ENCODE measurements at regions not wholly inside any gene's neighbourhood (a gene's known extent, or its start where the extent isn't known, plus 50 kb on each side); places are given as distances from the start of the nearest gene placed in this dataset.
"Not testable (repeated sequence)": the region's sequence is repeated elsewhere in the genome, so short reads cannot be mapped to it uniquely, and the experiment has no call there.

DNA sequence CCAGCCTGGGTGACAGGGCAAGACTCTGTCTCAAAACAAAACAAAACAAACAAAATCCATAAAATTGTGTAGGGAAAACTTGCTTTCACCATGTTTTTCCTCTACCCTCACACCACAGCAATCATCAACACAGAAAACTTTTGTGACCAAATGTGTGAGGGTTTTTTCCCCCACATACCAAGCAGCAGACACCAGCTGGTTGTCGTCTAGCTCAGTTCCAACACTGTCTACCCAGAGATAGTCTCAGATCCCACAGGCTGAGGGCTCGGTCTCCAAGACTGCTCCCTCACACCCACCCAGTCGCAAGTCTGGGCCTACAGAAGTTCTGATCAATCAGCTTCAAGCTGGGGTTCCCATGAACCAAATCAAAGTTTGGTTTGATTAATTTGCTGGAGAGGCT is 322.4 kb upstream of the MAGI2 start:
- no peak for DNase-seq

DNA sequence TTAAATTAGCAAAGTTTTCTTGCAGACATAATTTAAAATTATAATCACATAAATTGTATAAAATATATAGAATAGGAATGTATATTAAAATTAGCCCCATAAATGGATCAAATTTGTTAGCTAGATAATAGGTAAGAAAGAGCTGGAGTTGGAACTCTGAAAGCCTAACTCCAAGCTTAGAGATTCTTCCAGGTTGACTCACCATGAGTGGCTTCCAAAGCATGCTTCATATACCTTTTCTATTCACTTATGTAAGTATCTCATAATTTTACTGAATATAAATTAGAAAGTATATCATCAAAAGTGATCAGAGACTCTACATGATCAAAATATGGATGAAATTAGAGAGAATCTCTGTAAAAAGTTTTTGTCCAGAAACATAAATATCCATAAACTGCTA is 320.7 kb upstream of the MAGI2 start:
- no peak for DNase-seq

DNA sequence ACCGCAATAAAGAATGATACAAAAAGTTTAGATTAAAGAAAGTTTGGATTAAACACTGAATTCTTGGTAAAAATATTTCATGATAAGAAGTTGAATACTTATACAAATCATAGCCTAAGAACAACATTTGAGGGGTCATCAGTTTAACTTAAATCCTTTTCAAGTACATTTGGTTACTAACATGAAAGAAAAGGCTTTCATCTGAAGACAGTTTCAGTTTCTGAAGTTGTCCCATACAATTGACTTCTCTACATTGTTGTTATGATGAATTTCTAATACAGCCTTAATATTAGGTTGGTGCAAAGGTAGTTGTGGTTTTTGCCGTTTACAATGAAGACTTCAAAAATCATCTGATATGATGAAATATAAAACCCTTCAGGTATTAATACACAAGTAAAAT is 317.5 kb upstream of the MAGI2 start:
- DNase-seq, result no peak

DNA sequence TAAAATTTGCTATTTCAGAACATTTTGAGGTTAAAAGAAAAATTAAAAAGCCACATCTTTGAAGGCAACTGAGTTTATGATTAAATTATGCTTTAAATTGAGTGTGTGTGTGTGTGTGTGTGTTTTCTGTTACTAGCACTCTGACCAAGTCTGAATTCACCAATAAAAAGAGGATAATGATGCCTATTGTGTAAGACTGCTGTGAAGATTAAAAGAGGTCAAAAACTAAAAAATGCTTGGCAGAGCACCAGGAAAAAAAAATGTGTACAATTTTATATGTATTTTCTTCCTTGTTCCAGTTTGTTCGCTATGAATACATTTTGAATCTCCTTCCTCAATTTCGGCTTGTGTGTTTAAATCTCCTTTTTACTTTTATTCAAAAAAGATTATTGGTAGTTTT is 316.6 kb upstream of the MAGI2 start:
- DNase-seq, result no peak

DNA sequence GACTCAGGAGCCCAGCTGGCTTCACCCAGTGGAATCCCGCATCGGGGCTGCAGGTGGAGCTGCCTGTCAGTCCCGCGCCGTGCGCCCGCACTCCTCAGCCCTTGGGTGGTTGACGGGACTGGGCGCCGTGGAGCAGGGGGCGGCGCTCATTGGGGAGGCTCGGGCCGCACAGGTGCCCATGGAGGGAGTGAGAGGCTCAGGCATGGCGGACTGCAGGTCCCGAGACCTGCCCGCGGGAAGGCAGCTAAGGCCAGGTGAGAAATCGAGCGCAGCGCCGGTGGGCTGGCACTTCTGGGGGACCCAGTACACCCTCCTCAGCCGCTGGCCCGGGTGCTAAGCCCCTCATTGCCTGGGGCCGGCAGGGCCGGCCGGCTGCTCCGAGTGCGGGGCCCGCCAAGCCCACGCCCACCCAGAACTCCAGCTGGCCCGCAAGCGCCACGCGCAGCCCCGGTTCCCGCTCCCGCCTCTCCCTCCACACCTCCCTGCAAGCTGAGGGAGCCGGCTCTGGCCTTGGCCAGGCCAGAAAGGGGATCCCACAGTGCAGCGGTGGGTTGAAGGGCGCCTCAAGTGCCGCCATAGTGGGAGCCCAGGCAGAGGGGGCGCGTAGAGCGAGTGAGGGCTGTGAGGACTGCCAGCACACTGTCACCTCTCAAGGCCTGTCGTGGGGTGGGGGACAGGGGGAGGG is 314.6 kb upstream of the MAGI2 start:
- not testable (repeated sequence) for DNase-seq

DNA sequence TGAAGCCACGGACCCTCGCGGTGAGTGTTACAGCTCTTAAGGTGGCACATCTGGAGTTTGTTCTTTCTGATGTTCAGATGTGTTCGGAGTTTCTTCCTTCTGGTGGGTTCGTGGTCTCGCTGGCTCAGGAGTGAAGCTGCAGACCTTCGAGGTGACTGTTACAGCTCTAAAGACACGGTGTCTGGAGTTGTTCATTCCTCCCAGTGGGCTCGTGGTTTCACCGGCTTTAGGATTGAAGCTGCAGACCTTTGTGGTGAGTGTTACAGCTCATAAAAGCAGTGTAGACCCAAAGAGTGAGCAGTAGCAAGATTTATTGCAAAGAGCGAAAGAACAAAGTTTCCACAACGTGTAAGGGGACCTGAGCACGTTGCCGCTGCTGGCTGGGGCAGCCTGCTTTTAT is 313.7 kb upstream of the MAGI2 start:
- DNase-seq, result not testable (repeated sequence)

DNA sequence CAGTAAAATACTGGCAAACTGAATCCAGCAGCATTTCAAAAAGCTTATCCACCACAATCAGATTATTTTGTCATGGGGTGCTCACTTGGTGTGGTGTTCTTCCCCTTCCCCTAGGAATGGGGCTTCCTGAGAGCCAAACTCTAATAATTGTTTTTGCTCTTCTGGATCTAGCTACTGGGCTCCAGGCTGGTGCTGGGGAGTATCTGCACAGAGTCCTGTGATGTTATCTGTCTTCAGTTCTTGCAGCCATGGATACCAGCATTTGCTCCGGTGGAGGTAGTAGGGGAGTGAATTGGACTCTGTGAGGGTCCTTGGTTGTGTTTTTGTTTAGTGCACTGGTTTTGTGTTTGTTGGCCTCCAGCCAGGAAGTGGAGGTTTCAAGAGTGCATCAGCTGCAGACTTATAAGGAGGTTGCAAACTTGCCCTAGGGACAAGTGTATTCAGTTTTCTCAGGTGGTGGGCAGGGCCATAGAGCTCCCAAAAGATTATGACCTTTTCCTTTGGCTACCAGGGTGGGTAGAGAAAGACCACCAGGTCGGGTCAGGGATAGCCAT is 308.5 kb upstream of the MAGI2 start:
- no peak for DNase-seq

DNA sequence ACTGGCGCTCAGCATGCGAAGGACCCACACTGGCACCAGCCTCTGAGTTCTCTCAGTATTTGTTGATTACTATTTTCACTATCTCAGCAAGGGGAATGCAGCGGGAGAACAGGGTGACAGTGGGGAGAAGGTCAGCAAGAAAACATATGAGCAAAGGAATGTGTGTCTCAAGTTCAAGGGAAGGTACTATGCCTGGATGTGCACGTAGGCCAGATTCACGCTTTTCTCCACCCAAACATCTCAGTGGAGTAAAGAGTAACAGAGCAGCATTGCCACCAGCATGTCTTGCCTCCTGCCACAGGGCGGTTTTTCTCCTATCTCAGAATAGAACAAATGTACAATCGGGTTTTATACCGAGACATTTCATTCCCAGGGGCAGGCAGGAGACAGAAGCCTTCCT is 297.5 kb upstream of the MAGI2 start:
- not testable (repeated sequence) for DNase-seq

DNA sequence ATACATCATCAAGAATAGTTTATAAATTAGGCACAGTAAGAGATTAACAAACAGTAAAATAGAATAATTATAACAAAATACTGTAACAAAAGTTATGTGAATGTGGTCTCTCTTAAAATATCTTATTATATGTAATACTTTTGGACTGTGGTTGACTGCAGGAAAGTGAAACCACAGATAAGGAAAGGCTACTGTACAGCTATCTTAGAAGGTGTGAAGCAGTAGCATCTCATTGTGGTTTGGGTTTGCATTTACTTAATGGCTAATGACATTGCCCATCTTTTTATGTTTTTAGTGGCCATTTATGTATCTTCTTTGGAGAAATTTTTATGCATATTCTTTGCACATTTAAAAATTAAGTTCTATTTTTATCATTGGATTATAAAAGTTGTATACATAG is 296.4 kb upstream of the MAGI2 start:
- DNase-seq, result no peak

DNA sequence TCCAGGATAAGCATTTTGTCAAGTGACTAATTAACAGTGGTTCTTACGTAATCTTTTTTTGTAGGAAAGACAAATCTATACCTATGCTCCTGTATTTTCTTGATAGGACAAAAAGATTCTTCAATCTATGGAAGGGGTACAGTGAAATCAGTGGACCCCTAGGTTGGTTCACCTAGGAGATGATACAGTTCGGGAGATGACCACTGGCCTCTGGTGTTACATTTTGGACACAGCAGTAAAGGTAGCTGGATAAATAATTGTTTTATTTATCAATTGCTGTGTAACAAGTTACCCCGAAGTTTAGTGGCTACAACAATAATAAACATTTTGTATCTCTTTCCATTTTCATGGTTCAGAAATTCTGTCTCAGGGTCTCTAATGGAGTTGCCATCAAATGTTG is 288.2 kb upstream of the MAGI2 start:
- no peak for DNase-seq

DNA sequence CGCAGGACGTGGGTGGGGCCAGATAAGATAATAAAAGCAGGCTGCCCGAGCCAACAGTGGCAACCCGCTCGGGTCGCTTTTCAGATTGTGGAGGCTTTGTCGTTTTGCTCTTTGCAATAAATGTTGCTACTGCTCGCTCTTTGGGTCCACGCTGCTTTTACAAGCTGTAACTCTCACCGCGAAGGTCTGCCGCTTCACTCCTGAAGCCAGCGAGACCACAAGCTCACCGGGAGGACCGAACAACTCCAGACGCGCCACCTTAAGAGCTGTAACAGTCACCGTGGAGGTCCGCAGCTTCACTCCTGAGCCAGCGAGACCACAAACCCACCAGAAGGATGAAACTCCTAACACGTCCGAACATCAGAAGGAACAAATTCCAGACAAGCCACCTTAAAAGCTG is 286.6 kb upstream of the MAGI2 start:
- no peak for DNase-seq

DNA sequence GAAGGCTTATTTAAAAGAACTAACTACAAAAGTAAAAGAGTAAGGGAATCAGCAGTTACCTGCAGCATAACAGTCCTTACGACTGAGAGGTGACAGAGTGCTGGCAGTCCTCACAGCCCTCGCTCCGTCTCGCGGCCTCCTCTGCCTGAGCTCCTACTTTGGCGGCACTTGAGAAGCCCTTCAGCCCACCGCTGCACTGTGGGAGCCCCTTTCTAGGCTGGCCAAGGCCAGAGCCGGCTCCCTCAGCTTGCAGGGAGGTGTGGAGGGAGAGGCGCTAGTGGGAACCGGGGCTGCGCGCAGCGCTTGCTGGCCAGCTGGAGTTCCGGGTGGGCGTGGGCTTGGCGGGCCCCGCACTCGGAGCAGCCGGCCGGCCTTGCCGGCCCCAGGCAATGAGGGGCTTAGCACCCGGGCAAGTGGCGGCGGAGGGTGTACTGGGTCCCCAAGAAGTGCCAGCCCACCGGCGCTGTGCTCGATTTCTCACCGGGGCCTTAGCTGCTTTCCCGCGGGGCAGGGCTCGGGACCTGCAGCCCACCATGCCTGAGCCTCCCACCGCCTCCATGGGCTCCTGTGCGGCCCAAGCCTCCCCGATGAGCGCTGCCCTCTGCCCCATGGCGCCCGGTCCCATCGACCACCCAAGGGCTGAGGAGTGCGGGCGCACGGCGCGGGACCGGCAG is 285.7 kb upstream of the MAGI2 start:
- DNase-seq, result not testable (repeated sequence)

DNA sequence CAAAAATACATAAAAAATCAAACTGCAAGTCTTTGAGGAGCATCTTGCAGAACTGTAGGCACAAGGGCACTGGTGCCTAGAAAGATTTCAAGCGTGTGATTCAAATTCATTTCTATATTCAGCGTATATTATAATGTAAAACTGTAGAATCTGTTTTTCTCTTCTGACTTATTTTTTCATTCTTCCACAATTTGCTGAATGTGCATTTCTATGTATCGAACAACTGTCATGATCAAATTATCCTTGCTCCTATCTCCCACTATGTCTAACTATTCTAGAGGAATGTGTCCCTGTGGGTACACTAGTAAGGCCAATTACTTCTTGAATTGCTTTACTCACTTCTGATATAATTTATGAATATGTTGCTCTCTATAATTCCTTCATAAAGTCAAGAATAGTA is 283.0 kb upstream of the MAGI2 start:
- no peak for DNase-seq

DNA sequence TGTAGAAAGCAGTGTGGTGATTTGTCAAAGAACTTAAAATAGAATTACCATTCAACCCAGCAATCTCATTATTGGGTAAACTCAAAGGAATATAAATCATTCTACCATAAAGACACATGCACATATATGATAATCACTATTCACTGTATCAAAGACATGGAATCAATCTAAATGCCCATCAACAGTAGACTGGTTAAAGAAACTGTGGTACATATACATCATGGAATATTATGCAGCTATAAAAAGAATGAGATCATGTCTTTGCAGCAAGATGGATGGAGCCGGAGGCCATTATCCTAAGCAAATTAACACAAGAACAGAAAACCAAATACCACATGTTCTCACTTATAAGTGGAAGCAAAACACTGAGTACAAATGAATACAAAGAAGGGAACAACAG is 281.5 kb upstream of the MAGI2 start:
- no peak for DNase-seq

DNA sequence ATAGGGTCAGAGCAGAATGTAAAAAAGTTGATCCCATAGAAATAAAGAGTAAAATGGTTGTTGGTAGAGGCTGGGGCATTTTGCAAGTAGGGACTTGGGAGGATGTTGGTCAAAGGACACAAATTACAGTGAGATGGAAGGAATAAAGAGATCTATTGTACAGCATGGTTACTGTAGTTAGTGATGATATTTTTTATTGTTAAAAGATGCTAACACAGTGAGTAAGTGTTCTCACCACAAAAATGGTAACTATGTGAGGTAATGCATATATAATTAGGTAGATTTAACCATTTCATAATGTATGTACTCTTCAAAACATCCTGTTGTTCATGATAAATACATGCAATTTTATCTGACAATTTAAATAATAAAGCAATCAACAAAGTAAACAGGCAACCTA is 280.7 kb upstream of the MAGI2 start:
- DNase-seq, result no peak

DNA sequence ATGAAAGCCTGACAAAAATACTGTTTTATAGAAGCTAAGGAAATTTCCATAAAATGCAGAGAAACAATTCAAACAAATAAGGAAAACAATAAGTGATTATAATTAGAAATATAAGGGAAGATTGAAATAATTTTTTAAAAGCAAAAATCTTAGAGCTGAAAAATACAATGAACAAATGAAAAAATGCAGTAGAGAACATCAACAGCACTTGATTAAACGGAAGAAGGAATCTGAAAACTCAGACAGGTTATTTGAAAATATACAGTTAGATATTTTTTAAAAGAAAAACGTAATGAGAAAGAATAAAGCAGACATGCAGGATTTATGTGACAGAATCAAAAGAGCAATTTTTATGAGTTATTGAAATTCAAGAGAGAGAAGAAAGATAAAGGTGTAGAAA is 279.1 kb upstream of the MAGI2 start:
- DNase-seq, result no peak

DNA sequence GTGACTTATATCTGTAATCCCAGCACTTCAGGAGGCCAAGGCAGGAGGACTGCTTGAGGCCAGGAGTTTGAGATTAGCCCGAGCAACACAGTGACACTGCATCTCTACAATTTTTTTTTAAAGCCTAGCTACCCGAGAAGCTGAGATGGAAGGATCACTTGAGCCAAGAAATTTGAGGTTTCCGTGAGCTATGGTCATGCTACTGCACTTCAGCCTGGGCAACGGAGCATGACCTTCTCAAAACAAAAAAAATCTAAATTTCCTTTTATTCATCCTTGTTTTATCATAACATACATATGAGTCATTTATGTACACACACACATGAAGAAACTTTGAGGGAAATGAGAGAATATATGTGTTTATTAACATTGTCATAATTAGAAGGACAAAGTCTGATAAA is 277.5 kb upstream of the MAGI2 start:
- no peak for DNase-seq

DNA sequence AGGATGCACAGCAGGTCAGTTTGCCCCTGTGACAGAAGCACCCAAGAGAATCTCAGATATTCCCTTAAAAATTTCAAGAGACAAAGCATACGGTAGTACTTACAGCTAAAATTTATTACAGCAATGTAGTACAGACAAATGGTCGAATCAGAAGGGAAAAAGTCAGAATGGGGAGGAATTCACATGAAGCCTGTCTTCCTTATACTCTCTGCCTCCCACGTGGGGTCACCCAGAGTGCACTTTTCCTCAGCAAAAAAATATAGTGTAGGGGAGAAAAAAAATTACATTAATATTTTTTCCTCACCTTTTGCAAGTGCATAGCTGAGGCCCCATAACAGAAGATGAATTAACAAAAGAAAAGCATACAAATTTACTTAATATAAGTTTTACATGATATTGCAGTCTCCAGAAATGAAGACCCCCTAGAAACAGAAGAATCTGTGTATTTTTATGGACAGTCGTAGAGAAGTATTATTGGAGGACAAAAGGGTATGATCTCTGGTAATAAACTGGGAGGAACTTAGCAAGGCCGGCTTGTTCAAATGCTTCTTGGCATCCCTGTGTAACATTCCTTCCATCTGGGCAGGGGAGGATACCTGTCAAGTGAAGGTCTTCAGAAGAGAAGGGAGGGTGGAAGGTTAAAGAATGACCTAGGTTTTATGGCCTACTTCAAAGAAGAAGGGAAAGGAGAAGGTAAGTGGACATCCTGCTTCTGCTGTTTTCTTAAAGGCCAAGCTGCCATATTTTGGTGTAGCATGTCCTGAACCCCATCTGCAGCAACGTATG is 270.6 kb upstream of the MAGI2 start:
- no peak for DNase-seq

DNA sequence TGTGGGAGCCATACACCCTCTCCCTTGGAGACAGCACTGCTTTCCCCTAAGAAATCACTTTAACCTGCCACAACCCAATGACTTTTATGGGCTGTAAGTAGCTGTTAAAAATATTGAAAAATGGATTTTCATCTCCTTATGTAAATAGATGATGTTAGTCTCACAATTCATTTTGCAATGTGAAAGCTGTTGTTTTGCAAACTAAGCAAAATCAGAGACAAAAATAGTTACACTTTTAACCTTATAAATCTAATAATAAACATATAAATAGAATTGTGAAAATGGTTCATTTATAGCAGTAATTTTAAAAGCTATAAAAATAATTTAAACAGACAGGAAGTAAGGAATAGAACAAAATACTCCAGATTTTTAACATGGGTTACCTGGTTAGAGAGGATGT is 268.8 kb upstream of the MAGI2 start:
- DNase-seq, result no peak

DNA sequence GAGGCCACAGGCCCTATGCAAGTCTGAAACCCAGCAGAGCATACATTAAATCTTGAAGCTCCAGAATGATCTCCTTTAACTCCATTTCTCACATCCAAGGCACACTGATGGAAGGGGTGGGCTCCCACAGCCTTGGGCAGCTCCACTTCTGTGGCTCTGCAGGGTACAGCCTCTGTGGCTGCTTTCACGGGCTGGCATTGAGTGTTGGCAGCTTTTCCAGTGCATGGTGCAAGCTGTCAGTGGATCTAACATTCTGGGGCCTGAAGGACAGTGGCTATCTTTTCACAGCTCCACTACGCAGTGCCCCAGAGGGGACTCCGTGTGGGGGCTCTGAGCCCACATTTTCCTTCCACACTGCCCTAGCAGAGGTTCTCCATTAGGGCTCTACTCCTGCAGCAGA is 265.7 kb upstream of the MAGI2 start:
- no peak for DNase-seq

DNA sequence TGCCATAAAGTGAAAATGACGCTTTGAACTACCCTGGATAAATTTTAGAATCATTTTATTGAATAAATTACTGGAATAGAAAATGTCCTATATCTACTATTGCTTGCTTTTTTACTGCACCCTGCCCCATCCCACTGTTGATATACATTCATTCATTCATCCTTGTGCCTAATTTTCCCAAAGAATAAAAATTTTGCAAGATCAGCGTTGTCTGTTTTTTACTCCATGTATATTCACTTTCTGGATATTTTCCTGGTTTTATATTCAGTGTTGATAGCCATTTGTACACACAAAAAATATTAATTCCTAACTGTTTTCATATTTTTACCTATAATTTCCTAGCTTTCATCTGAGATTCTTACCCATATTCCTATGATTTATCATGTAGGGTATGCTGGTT is 262.9 kb upstream of the MAGI2 start:
- no peak for DNase-seq

DNA sequence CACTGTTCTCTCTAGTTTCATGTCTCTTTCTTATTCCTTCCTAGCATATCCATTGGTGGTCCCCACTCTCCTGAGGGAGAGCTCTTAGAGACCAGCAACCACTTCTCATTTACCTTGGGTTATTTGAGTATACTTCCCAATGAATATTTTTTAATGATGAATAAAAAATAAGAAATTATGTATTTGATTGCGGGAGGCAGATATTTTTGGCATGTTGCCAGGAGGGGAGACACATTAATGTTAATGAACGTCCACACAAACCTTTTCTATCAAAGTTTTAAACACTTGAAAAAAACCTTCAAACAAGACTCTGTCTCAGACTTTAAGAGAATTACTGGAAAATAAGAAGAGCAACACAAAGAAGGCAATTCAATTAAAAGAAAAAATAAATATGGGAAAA is 260.6 kb upstream of the MAGI2 start:
- no peak for DNase-seq

DNA sequence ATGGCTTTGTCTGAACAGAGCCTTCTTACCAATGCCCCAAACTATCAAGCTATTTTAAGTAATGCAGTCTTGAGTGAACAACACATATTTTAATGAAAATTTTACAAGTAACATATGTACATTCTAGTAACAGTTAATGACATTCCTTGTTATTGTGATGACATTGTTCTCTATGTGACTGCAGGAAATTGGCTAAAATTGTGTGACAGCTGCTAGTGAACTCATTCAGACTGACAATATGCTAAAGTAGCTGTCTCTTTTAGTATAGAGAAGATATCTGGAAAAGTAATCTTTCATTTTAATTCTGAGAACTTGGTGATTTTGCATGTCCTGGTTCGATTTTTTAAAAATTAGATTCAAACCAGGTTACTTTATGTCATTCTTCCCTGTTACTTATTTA is 259.8 kb upstream of the MAGI2 start:
- no peak for DNase-seq

DNA sequence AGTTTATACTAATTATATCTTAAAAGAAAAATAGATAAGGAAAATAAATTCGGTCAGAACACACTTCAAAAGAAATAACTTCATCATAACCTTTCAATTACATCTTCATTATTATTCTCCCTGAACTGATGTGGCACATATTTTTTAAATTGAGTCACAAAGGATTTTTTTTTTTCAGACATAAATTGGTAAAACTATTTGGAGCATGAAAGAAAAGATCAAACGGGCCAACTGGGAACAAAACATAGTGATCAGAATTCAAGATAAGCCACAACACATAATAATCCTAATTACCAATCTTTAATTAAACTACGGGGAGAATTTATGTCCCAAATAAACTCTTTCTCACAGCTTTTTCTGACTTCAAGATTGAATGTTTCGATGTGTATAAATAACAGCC is 258.2 kb upstream of the MAGI2 start:
- DNase-seq, result no peak
